Fibroblast of lung (primary cell): ENCODE measurements at regions not wholly inside any gene's neighbourhood (a gene's known extent, or its start where the extent isn't known, plus 50 kb on each side); places are given as distances from the start of the nearest gene placed in this dataset.

ENCODE experiments used
- DNase-seq, 2 donors: peaks; one replicate each; pipeline versions ENCODE4 v3.0.0 to v3.0.0-alpha.2; 2010; ENCODE audit warnings: low read depth in 2 of 2
- H2AFZ ChIP-seq: 2 replicates; pipeline ENCODE4 v1.5.1; 2012; ENCODE audit warnings: low read length, control low read depth, inconsistent platforms
- H3K27ac ChIP-seq: 2 replicates; pipeline ENCODE4 v1.5.1; 2011; ENCODE audit warnings: low read length, control low read depth; ENCODE audit not compliant: insufficient read depth
- H3K27me3 ChIP-seq: 2 replicates; pipeline ENCODE4 v1.5.1; 2011; ENCODE audit warnings: mild to moderate bottlenecking, low read length; ENCODE audit not compliant: control insufficient read depth, insufficient read depth
- H3K36me3 ChIP-seq: 2 replicates; pipeline ENCODE4 v1.5.1; 2011; ENCODE audit warnings: low read length; ENCODE audit not compliant: control insufficient read depth, insufficient read depth
- H3K4me1 ChIP-seq: 2 replicates; pipeline ENCODE4 v1.5.1; 2011; ENCODE audit warnings: low read length; ENCODE audit not compliant: control insufficient read depth, insufficient read depth; ENCODE audit errors: extremely low read depth
- H3K4me2 ChIP-seq: 2 replicates; pipeline ENCODE4 v1.5.1; 2011; ENCODE audit warnings: low read length, control low read depth; ENCODE audit not compliant: insufficient read depth; ENCODE audit errors: extremely low read depth
- H3K4me3 ChIP-seq, 4 experiments: fragments of 200-600 bp in 1 of 4; sonication (generic) in 1 of 4; replicated peaks in 1 of 4; 2 replicates each; pipeline ENCODE4 v1.5.1; 2011 to 2016; ENCODE audit warnings: low read length in 4 of 4, low read depth in 3 of 4, mild to moderate bottlenecking in 3 of 4, control low read depth in 2 of 4, inconsistent platforms in 1 of 4, mixed read lengths in 1 of 4; ENCODE audit not compliant: insufficient read depth in 1 of 4; ENCODE audit errors: control extremely low read depth in 1 of 4
- H3K79me2 ChIP-seq: 2 replicates; pipeline ENCODE4 v1.5.1; 2012; ENCODE audit warnings: mild to moderate bottlenecking, low read length, inconsistent platforms; ENCODE audit not compliant: control insufficient read depth, insufficient read depth
- H3K9ac ChIP-seq: 2 replicates; pipeline ENCODE4 v1.5.1; 2011; ENCODE audit warnings: mild to moderate bottlenecking, low read length, control low read depth; ENCODE audit not compliant: insufficient read depth
- H3K9me3 ChIP-seq: 2 replicates; pipeline ENCODE4 v1.5.1; 2012; ENCODE audit warnings: low read depth, low read length; ENCODE audit not compliant: control insufficient read depth, insufficient read depth
- H4K20me1 ChIP-seq: 2 replicates; pipeline ENCODE4 v1.5.1; 2011; ENCODE audit warnings: low read length; ENCODE audit not compliant: control insufficient read depth, insufficient read depth; ENCODE audit errors: extremely low read depth
- EZH2 ChIP-seq: IDR thresholded peaks from 2 replicates; pipeline ENCODE4 v1.5.1; 2012; ENCODE audit warnings: low read length, control low read depth, mild to moderate bottlenecking; ENCODE audit errors: missing control alignments
- TF ChIP-seq, protein P1 (sequence below), 2 donors: IDR thresholded peaks in 1 of 2; conservative IDR thresholded peaks in 1 of 2; 1 replicate in 1 of 2; 2 replicates in 1 of 2; pipeline ENCODE4 v1.5.1; 2011 to 2012; ENCODE audit warnings: low read length in 2 of 2, control low read depth in 1 of 2, inconsistent platforms in 1 of 2, low read depth in 1 of 2, mild to moderate bottlenecking in 1 of 2

DNA sequence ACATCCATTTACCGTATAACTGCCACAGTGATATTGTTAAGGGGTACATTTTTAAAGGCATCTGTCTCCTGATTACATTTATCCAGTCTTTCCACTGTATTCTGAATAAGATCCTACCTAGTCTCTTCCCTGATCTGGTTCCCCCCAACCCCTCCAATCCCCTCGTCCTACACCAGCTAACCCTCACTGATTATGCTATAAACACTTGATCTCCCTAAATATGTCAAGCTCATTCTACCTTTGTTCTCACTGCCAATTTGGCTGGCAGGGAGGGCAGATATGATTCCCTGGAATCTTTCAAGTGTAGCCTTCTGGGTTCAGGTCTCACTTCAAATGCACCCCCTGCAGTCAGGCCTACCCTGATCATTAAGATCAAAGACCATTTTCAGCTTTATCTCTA is 1379.8 kb upstream of the MIR17HG start:
- no peaks in the 10 kb centered on the region for H4K20me1 ChIP-seq
- H3K4me2 ChIP-seq = no peak overlapping the region

DNA sequence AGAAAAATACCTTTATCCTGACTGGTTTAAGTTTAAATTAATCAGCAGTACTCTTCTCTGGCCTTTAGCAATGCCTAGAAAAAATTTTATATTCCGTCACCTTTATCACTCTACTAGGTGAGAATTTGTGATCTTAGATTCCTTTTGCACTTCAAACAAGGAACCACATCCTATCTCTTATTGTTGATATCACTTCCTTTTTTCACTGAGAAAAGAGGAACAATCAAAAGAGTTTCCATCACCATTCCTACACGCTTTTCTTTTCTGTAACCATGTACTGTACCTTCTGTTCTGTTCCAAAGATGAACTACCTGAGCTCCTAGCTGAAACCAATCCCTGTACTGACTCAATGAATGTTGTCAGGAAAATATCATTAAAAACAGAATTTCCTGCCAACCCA is 1379.0 kb upstream of the MIR17HG start:
- DNase-seq = no peak
- no peak overlapping the region for H3K27ac ChIP-seq
- no peak overlapping the region for H3K9ac ChIP-seq
- H3K36me3 ChIP-seq = no peaks in the 10 kb centered on the region
- no peak for TF ChIP-seq EZH2
- TF ChIP-seq, protein P1, sequence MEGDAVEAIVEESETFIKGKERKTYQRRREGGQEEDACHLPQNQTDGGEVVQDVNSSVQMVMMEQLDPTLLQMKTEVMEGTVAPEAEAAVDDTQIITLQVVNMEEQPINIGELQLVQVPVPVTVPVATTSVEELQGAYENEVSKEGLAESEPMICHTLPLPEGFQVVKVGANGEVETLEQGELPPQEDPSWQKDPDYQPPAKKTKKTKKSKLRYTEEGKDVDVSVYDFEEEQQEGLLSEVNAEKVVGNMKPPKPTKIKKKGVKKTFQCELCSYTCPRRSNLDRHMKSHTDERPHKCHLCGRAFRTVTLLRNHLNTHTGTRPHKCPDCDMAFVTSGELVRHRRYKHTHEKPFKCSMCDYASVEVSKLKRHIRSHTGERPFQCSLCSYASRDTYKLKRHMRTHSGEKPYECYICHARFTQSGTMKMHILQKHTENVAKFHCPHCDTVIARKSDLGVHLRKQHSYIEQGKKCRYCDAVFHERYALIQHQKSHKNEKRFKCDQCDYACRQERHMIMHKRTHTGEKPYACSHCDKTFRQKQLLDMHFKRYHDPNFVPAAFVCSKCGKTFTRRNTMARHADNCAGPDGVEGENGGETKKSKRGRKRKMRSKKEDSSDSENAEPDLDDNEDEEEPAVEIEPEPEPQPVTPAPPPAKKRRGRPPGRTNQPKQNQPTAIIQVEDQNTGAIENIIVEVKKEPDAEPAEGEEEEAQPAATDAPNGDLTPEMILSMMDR (conservative IDR thresholded peaks at IDR 0.05 in 1 of 2, IDR thresholded peaks at IDR 0.05 in 1 of 2; ENCODE audit: low read depth in 1 of 2, low read length in 2 of 2) = no peak
- H3K4me2 ChIP-seq = no peak overlapping the region
- no peaks in the 10 kb centered on the region for H3K27me3 ChIP-seq
- H3K9me3 ChIP-seq = no peaks in the 10 kb centered on the region
- no peaks in the 10 kb centered on the region for H3K79me2 ChIP-seq
- no peaks in the 10 kb centered on the region for H4K20me1 ChIP-seq
- H3K4me3 ChIP-seq = no peak overlapping the region
- H3K4me1 ChIP-seq = no peaks in the 10 kb centered on the region
- no peak overlapping the region for H2AFZ ChIP-seq

More for the DNA sequence above, 1379.8 kb upstream of the MIR17HG start:
- Histone ChIP-seq H3K27me3 (no peaks in the 10 kb centered on the region), H3K79me2 (no peaks in the 10 kb centered on the region), H3K36me3 (no peaks in the 10 kb centered on the region), H3K4me1 (no peaks in the 10 kb centered on the region), H3K27ac (no peak overlapping the region), H3K9me3 (no peaks in the 10 kb centered on the region), H3K9ac (no peak overlapping the region), H2AFZ (no peak overlapping the region), H3K4me3 (no peak overlapping the region)
- no peak for DNase-seq
- no peak for TF ChIP-seq EZH2
- TF ChIP-seq, protein P1 (conservative IDR thresholded peaks at IDR 0.05 in 1 of 2, IDR thresholded peaks at IDR 0.05 in 1 of 2; ENCODE audit: low read depth in 1 of 2, low read length in 2 of 2) = no peak

DNA sequence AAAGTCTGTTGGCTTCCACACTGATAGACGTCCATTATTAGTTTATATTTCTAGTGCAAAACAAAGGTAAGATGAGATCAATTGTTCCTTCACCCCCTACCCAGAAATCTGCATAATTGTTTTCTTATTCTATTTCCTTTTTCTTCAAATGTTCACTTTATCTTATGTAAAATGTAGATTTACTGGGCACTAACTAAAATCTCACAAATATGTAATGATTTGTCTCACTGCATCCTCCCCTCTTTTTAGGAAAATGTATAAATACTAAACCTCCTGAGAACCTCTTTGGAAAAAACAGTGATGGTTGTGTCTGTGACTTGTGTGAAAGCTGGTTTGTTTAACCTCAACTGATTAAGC is 1377.2 kb upstream of the MIR17HG start:
- Histone ChIP-seq H3K9me3 (no peaks in the 10 kb centered on the region), H3K27ac (no peak overlapping the region), H3K9ac (no peak overlapping the region), H4K20me1 (no peaks in the 10 kb centered on the region), H3K4me3 (no peak overlapping the region), H3K79me2 (no peaks in the 10 kb centered on the region), H3K4me1 (no peaks in the 10 kb centered on the region), H3K27me3 (no peaks in the 10 kb centered on the region), H2AFZ (no peak overlapping the region), H3K4me2 (no peak overlapping the region), H3K36me3 (no peaks in the 10 kb centered on the region)
- DNase-seq = no peak
- no peak for TF ChIP-seq EZH2
- TF ChIP-seq, protein P1 (conservative IDR thresholded peaks at IDR 0.05 in 1 of 2, IDR thresholded peaks at IDR 0.05 in 1 of 2; ENCODE audit: low read depth in 1 of 2, low read length in 2 of 2) = no peak
